Prostate gland (tissue), 2 donors: ENCODE measurements at regions not wholly inside any gene's neighbourhood (a gene's known extent, or its start where the extent isn't known, plus 50 kb on each side); places are given as distances from the start of the nearest gene placed in this dataset.

ENCODE experiments used
- DNase-seq: peaks from one replicate; pipeline ENCODE4 v3.0.0-alpha.2; 2019; ENCODE audit warnings: low spot score
- H3K27ac ChIP-seq, 2 donors: fragments of 200-600 bp; sonication (generic); 2 replicates each; pipeline ENCODE4 v1.5.1; 2017 to 2019
- H3K27me3 ChIP-seq: fragments of 200-600 bp; sonication (generic); replicated peaks from 2 replicates; pipeline ENCODE4 v1.5.1; 2019; ENCODE audit not compliant: insufficient read depth
- H3K36me3 ChIP-seq, 2 donors: fragments of 200-600 bp; sonication (generic); 1 replicate in 1 of 2; 2 replicates in 1 of 2; pipeline versions ENCODE4 v1.5.1 to v1.8.1; 2017 to 2019
- H3K4me1 ChIP-seq: fragments of 200-600 bp; sonication (generic); replicated peaks from 2 replicates; pipeline ENCODE4 v1.5.1; 2019
- H3K4me3 ChIP-seq, 2 donors: fragments of 200-600 bp; sonication (generic); 2 replicates each; pipeline ENCODE4 v1.5.1; 2017 to 2019
- H3K9me3 ChIP-seq: fragments of 200-600 bp; sonication (generic); 2 replicates; pipeline ENCODE4 v1.5.1; 2017
- CTCF ChIP-seq, 4 experiments: fragments of 200-600 bp in 2 of 4; fragments of 450-650 bp in 2 of 4; sonication (generic) in 2 of 4; IDR thresholded peaks; 1 replicate in 3 of 4; 2 replicates in 1 of 4; pipeline ENCODE4 v1.5.1; 2016 to 2019; ENCODE audit warnings: antibody characterized with exemption in 4 of 4, mild to moderate bottlenecking in 2 of 4, moderate library complexity in 2 of 4
- POLR2A ChIP-seq: fragments of 450-650 bp; IDR thresholded peaks from one replicate; pipeline ENCODE4 v1.6.1; 2016; ENCODE audit warnings: antibody characterized with exemption, mild to moderate bottlenecking
- POLR2AphosphoS5 ChIP-seq: sonication (generic); formaldehyde crosslinking; IDR thresholded peaks from one replicate; pipeline ENCODE4 v1.6.1; 2017; ENCODE audit warnings: antibody characterized with exemption
- whole genome bisulfite sequencing: methylation state at CpG from one replicate; pipeline ENCODE4 v1.1.5; 2018; 5-methylcytosine and 5-hydroxymethylcytosine counted together
- intact Hi-C: fragments of 100-400 bp; cut with DNase I; formaldehyde crosslinking; loops from one replicate; pipeline ENCODE4 v1.14.2; 2022

- H3K27me3 ChIP-seq: peaks cover 3% of the 10 kb centered on the region
- H3K9me3 ChIP-seq: no peaks in the 10 kb centered on the region
- intact Hi-C loops: no loop called here
- no peaks in the 10 kb centered on the region for H3K4me1 ChIP-seq
- H3K36me3 ChIP-seq: no peaks in the 10 kb centered on the region
- TF ChIP-seq CTCF (IDR thresholded peaks at IDR 0.05) (no peak), POLR2AphosphoS5 (no peak)
- H3K27ac ChIP-seq: no peak overlapping the region
- DNase-seq: no peak
- H3K4me3 ChIP-seq: no peak overlapping the region
- 75% methylated on average over 5 of the region's 5 CpGs for WGBS
These were observed 134.2 kb downstream of the FOXI3 start for GRCh38 chr2:88318071-88318955.

GRCh38 chr2:88310787-88311186 is 140.6 kb downstream of the THNSL2 start:
- Histone ChIP-seq H3K27me3 (no peaks in the 10 kb centered on the region), H3K9me3 (no peaks in the 10 kb centered on the region), H3K36me3 (no peaks in the 10 kb centered on the region), H3K4me3 (no peak overlapping the region), H3K27ac (no peak overlapping the region), H3K4me1 (no peaks in the 10 kb centered on the region)
- intact Hi-C loops: no loop called here
- no peak for TF ChIP-seq CTCF (IDR thresholded peaks at IDR 0.05)
- TF ChIP-seq POLR2A: no peak
- no peak for TF ChIP-seq POLR2AphosphoS5
- 78% methylated on average over 1 of the region's 1 CpG for WGBS
- DNase-seq: no peak

GRCh38 chr2:88307817-88308216 is 137.7 kb downstream of the THNSL2 start:
- no peaks in the 10 kb centered on the region for H3K9me3 ChIP-seq
- no peak for DNase-seq
- H3K36me3 ChIP-seq: no peaks in the 10 kb centered on the region
- H3K27me3 ChIP-seq: no peaks in the 10 kb centered on the region
- H3K4me3 ChIP-seq: no peak overlapping the region
- H3K4me1 ChIP-seq: no peaks in the 10 kb centered on the region
- no peak overlapping the region for H3K27ac ChIP-seq
- intact Hi-C loops: no loop called here
- TF ChIP-seq CTCF (IDR thresholded peaks at IDR 0.05) (peak in 1 of 4 experiments; percentile 25), POLR2A (no peak), POLR2AphosphoS5 (no peak)

- Histone ChIP-seq H3K9me3 (no peaks in the 10 kb centered on the region), H3K4me1 (no peaks in the 10 kb centered on the region), H3K27ac (no peak overlapping the region), H3K4me3 (no peak overlapping the region), H3K27me3 (no peaks in the 10 kb centered on the region), H3K36me3 (no peaks in the 10 kb centered on the region)
- no peak for TF ChIP-seq POLR2A
- TF ChIP-seq POLR2AphosphoS5: no peak
- no peak for TF ChIP-seq CTCF (IDR thresholded peaks at IDR 0.05)
- intact Hi-C loops: no loop called here
- WGBS: 95% methylated on average over 3 of the region's 3 CpGs
- no peak for DNase-seq
These were observed 133.7 kb downstream of the THNSL2 start for GRCh38 chr2:88303865-88304264.

GRCh38 chr2:88296247-88296646 is 126.1 kb downstream of the THNSL2 start:
- TF ChIP-seq CTCF (IDR thresholded peaks at IDR 0.05): no peak
- TF ChIP-seq POLR2AphosphoS5: no peak
- no peak for TF ChIP-seq POLR2A
- no peaks in the 10 kb centered on the region for H3K4me1 ChIP-seq
- no peaks in the 10 kb centered on the region for H3K27me3 ChIP-seq
- no peak overlapping the region for H3K27ac ChIP-seq
- no peak for DNase-seq
- no peak overlapping the region for H3K4me3 ChIP-seq
- intact Hi-C loops: no loop called here
- no peaks in the 10 kb centered on the region for H3K9me3 ChIP-seq
- 98% methylated on average over 2 of the region's 2 CpGs for WGBS
- H3K36me3 ChIP-seq: no peaks in the 10 kb centered on the region
